Sciatic nerve (tissue), 2 donors: ENCODE measurements at regions not wholly inside any gene's neighbourhood (a gene's known extent, or its start where the extent isn't known, plus 50 kb on each side); places are given as distances from the start of the nearest gene placed in this dataset.

Experiments used
- ATAC-seq: fragments of 200-7000 bp; cut with Tn5 transposase; one replicate; pipeline ENCODE4 v1.9.1; 2020; ENCODE audit warnings: mild to moderate bottlenecking, moderate library complexity
- DNase-seq: peaks from one replicate; pipeline ENCODE4 v3.0.0-alpha.2; 2020; ENCODE audit warnings: low spot score
- intact Hi-C: fragments of 100-400 bp; cut with DNase I; formaldehyde crosslinking; loops from one replicate; pipeline ENCODE4 v1.14.2; 2022
- donor health status: DM: no; HTN: no; CAD: no.
- donor health status: DM: no; HTN: no; CAD: no.

- ATAC-seq (no peak), DNase-seq (no peak)
- intact Hi-C loops: no loop called here
These were observed 240.9 kb upstream of the RFC3 start for GRCh38 chr13:33577007-33577406.

GRCh38 chr13:33578786-33579185 is 239.2 kb upstream of the RFC3 start:
- intact Hi-C loops: no loop called here
- ATAC-seq (no peak), DNase-seq (no peak)

- ATAC-seq (no peak), DNase-seq (no peak)
- intact Hi-C loops: no loop called here
These were observed 235.8 kb upstream of the RFC3 start for GRCh38 chr13:33582121-33582520.

GRCh38 chr13:33583398-33583797 is 234.6 kb upstream of the RFC3 start:
- ATAC-seq (no peak), DNase-seq (no peak)
- intact Hi-C loops: no loop called here

GRCh38 chr13:33590936-33591335 is 227.0 kb upstream of the RFC3 start:
- ATAC-seq: no peak
- DNase-seq: no peak
- intact Hi-C loops: no loop called here

- intact Hi-C loops: no loop called here
- ATAC-seq: no peak
- DNase-seq: no peak
These were observed 211.3 kb upstream of the RFC3 start for GRCh38 chr13:33606692-33607091.

GRCh38 chr13:33610438-33611120 is 207.4 kb upstream of the RFC3 start:
- peak; percentile 69 for DNase-seq
- ATAC-seq: peak; percentile 78
- intact Hi-C loops: no loop called here

GRCh38 chr13:33611121-33611805 is 206.7 kb upstream of the RFC3 start:
- intact Hi-C loops: no loop called here
- peak; percentile 85 for DNase-seq
- peak; percentile 96 for ATAC-seq

- DNase-seq: no peak
- intact Hi-C loops: no loop called here
- no peak for ATAC-seq
These were observed 205.0 kb upstream of the RFC3 start for GRCh38 chr13:33612641-33613638.

- DNase-seq (no peak), ATAC-seq (no peak)
- intact Hi-C loops: no loop called here
These were observed 202.5 kb upstream of the RFC3 start for GRCh38 chr13:33615436-33615835.

GRCh38 chr13:33616130-33616529 is 201.8 kb upstream of the RFC3 start:
- DNase-seq: no peak
- intact Hi-C loops: no loop called here
- no peak for ATAC-seq

GRCh38 chr13:33617055-33617454 is 200.9 kb upstream of the RFC3 start:
- ATAC-seq (no peak), DNase-seq (no peak)
- intact Hi-C loops: no loop called here

- DNase-seq: no peak
- no peak for ATAC-seq
- intact Hi-C loops: no loop called here
These were observed 193.7 kb upstream of the RFC3 start for GRCh38 chr13:33624253-33624652.

- intact Hi-C loops: no loop called here
- DNase-seq (no peak), ATAC-seq (no peak)
These were observed 193.2 kb upstream of the RFC3 start for GRCh38 chr13:33624740-33625139.

GRCh38 chr13:33626407-33626806 is 191.5 kb upstream of the RFC3 start:
- ATAC-seq (no peak), DNase-seq (no peak)
- intact Hi-C loops: no loop called here

- DNase-seq (no peak), ATAC-seq (no peak)
These were observed 189.3 kb upstream of the RFC3 start for GRCh38 chr13:33628662-33629061.

GRCh38 chr13:33629605-33630360 is 188.2 kb upstream of the RFC3 start:
- no peak for DNase-seq
- ATAC-seq: no peak
- intact Hi-C loops: no loop called here

More at GRCh38 chr13:33628662-33629061, 189.3 kb upstream of the RFC3 start:
- intact Hi-C loops: no loop called here

- DNase-seq (no peak), ATAC-seq (no peak)
- intact Hi-C loops: no loop called here
These were observed 184.0 kb upstream of the RFC3 start for GRCh38 chr13:33633701-33634545.
